Mesenchymal stem cell (in vitro differentiated cells and primary cell): ENCODE measurements at regions not wholly inside any gene's neighbourhood (a gene's known extent, or its start where the extent isn't known, plus 50 kb on each side); places are given as distances from the start of the nearest gene placed in this dataset.

Experiments used
- DNase-seq: peaks from one replicate; pipeline ENCODE4 v3.0.0-alpha.2; 2013
- H2AFZ ChIP-seq: one replicate; pipeline ENCODE4 v1.6.1; 2013; ENCODE audit warnings: low read depth, mild to moderate bottlenecking, control low read depth, inconsistent platforms, low read length, moderate library complexity
- H2AK5ac ChIP-seq: 2 replicates; pipeline ENCODE4 v1.6.1; 2013; ENCODE audit warnings: low read length, moderate library complexity, mild to moderate bottlenecking, inconsistent platforms; ENCODE audit not compliant: severe bottlenecking
- H2BK120ac ChIP-seq: one replicate; pipeline ENCODE4 v1.6.1; 2013; ENCODE audit warnings: low read depth, mild to moderate bottlenecking, inconsistent platforms, low read length, moderate library complexity
- H2BK12ac ChIP-seq, 2 experiments: one replicate each; pipeline ENCODE4 v1.6.1; 2013; ENCODE audit warnings: inconsistent platforms in 2 of 2, low read length in 2 of 2, mild to moderate bottlenecking in 2 of 2, moderate library complexity in 2 of 2, control low read depth in 1 of 2
- H2BK15ac ChIP-seq: one replicate; pipeline ENCODE4 v1.6.1; 2013; ENCODE audit warnings: mild to moderate bottlenecking, low read depth, inconsistent platforms; ENCODE audit not compliant: poor library complexity, severe bottlenecking
- H2BK5ac ChIP-seq: 2 replicates; pipeline ENCODE4 v1.6.1; 2013; ENCODE audit warnings: low read depth, mild to moderate bottlenecking, low read length, control low read depth, inconsistent platforms; ENCODE audit not compliant: poor library complexity, severe bottlenecking
- H3K14ac ChIP-seq, 2 experiments: one replicate each; pipeline ENCODE4 v1.6.1; 2013; ENCODE audit warnings: inconsistent platforms in 2 of 2, low read length in 2 of 2, control low read depth in 1 of 2, mild to moderate bottlenecking in 1 of 2, moderate library complexity in 1 of 2
- H3K18ac ChIP-seq, 2 experiments: one replicate each; pipeline ENCODE4 v1.6.1; 2013; ENCODE audit warnings: inconsistent platforms in 2 of 2, low read length in 2 of 2, control low read depth in 1 of 2, low read depth in 1 of 2, mild to moderate bottlenecking in 1 of 2
- H3K23ac ChIP-seq, 2 experiments: one replicate each; pipeline ENCODE4 v1.6.1; 2013; ENCODE audit warnings: inconsistent platforms in 2 of 2, low read length in 2 of 2, mild to moderate bottlenecking in 2 of 2, moderate library complexity in 2 of 2, control low read depth in 1 of 2
- H3K27ac ChIP-seq: 2 replicates; pipeline ENCODE4 v1.5.1; 2013; ENCODE audit warnings: mild to moderate bottlenecking, moderate library complexity, low read length, control low read depth, inconsistent platforms; ENCODE audit not compliant: poor library complexity, severe bottlenecking
- H3K27me3 ChIP-seq, 2 experiments: 2 replicates each; pipeline versions ENCODE4 v1.6.1 to v1.7.0; 2013; ENCODE audit warnings: low read length in 2 of 2, mild to moderate bottlenecking in 2 of 2, moderate library complexity in 2 of 2, control low read depth in 1 of 2, inconsistent platforms in 1 of 2; ENCODE audit not compliant: control insufficient read depth in 1 of 2, insufficient read depth in 1 of 2
- H3K36me3 ChIP-seq, 2 experiments: 2 replicates each; pipeline versions ENCODE4 v1.6.1 to v1.7.0; 2013; ENCODE audit warnings: low read length in 2 of 2, control low read depth in 1 of 2, inconsistent platforms in 1 of 2, low read depth in 1 of 2, mild to moderate bottlenecking in 1 of 2; ENCODE audit not compliant: insufficient read depth in 2 of 2, control insufficient read depth in 1 of 2
- H3K4ac ChIP-seq, 2 experiments: one replicate each; pipeline ENCODE4 v1.6.1; 2013; ENCODE audit warnings: inconsistent platforms in 2 of 2, low read length in 2 of 2, mild to moderate bottlenecking in 2 of 2, moderate library complexity in 2 of 2, control low read depth in 1 of 2, low read depth in 1 of 2
- H3K4me1 ChIP-seq: 2 replicates; pipeline ENCODE4 v1.6.1; 2013; ENCODE audit warnings: low read depth, low read length, control low read depth; ENCODE audit not compliant: control insufficient read depth, insufficient read depth
- H3K4me2 ChIP-seq: 2 replicates; pipeline ENCODE4 v1.6.1; 2013; ENCODE audit warnings: low read length, mild to moderate bottlenecking, inconsistent platforms; ENCODE audit not compliant: poor library complexity, severe bottlenecking
- H3K4me3 ChIP-seq, 2 experiments: 2 replicates each; pipeline versions ENCODE4 v1.5.1 to v1.7.0; 2013; ENCODE audit warnings: low read length in 2 of 2, mild to moderate bottlenecking in 2 of 2, control low read depth in 1 of 2, low read depth in 1 of 2; ENCODE audit not compliant: insufficient read depth in 1 of 2
- H3K79me1 ChIP-seq: replicated peaks from 2 replicates; pipeline ENCODE4 v1.6.1; 2013; ENCODE audit warnings: mild to moderate bottlenecking, control low read depth, low read length, inconsistent platforms; ENCODE audit not compliant: poor library complexity, severe bottlenecking
- H3K9ac ChIP-seq: 2 replicates; pipeline ENCODE4 v1.7.0; 2013; ENCODE audit warnings: mild to moderate bottlenecking, low read length, moderate library complexity
- H3K9me3 ChIP-seq: 2 replicates; pipeline ENCODE4 v1.7.0; 2013; ENCODE audit warnings: mild to moderate bottlenecking, low read length; ENCODE audit not compliant: control insufficient read depth
- H4K8ac ChIP-seq: one replicate; pipeline ENCODE4 v1.6.1; 2013; ENCODE audit warnings: inconsistent platforms, mild to moderate bottlenecking, low read length, moderate library complexity
- H4K91ac ChIP-seq: one replicate; pipeline ENCODE4 v1.6.1; 2013; ENCODE audit warnings: mild to moderate bottlenecking, low read length, inconsistent platforms
- WGBS: methylation state at CpG from one replicate; pipeline ENCODE4 v1.1.7; 2013; ENCODE audit warnings: mixed read lengths; 5-methylcytosine and 5-hydroxymethylcytosine counted together

DNA sequence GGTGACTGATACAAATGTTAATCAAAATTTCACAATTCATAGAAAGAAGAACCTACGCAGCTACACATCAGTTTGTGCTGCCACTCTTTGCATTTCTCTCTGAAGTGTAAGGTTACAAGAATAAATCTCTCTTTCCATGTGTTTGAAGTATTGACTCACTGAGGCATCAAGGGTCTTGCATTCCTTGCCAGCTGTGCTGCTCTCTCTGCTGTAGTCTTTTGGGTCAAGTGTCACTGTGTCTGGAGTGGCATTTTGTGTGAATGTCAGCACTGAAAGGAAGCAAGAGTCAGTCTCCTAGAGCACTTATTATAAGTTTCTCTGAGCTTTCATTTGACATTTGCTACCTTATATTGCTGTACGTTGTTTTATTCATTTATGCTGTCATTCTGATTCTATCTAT lies 1696.1 kb upstream of the LRRTM1 start:
- Histone ChIP-seq H3K18ac (no peak overlapping the region), H3K4ac (no peak overlapping the region), H3K9ac (no peak overlapping the region), H3K4me1 (no peaks in the 10 kb centered on the region), H2AK5ac (no peak overlapping the region), H3K23ac (no peak overlapping the region), H2BK12ac (no peak overlapping the region), H3K14ac (no peak overlapping the region), H3K27ac (no peak overlapping the region), H3K36me3 (no peaks in the 10 kb centered on the region), H3K4me2 (no peak overlapping the region), H3K79me1 (no peaks in the 10 kb centered on the region), H2BK5ac (no peak overlapping the region), H2BK120ac (no peak overlapping the region), H3K4me3 (no peak overlapping the region), H4K91ac (no peak overlapping the region), H2BK15ac (no peak overlapping the region), H3K9me3 (no peaks in the 10 kb centered on the region), H4K8ac (no peak overlapping the region), H2AFZ (no peak overlapping the region), H3K27me3 (no peaks in the 10 kb centered on the region)
- no peak for DNase-seq
- 100% methylated on average over 1 of the region's 2 CpGs for WGBS

DNA sequence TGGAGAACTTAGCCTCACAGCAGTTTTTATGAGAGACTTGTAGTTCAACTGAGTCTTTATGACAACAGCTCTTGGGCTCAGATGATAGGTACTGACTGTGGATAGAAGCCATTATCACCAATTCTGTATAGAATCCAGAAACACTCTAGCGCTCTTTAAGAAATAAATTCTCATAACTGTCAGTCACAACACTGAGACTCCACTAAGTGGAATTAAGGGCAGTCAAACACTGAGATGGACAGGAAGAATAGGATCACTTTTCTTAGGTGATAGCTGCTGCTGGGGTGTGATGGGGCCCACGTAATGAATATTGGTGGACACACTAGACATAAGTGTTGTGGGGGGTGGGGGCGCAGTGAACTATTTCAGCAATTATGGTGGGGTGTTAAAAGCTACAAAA lies 1691.8 kb upstream of the LRRTM1 start:
- no peaks in the 10 kb centered on the region for H3K36me3 ChIP-seq
- H3K18ac ChIP-seq = no peak overlapping the region
- H2BK15ac ChIP-seq = no peak overlapping the region
- no peaks in the 10 kb centered on the region for H3K4me1 ChIP-seq
- no peak overlapping the region for H3K9ac ChIP-seq
- WGBS = 31% methylated on average over 1 of the region's 3 CpGs
- no peak overlapping the region for H2AFZ ChIP-seq
- no peak overlapping the region for H2BK5ac ChIP-seq
- no peak overlapping the region for H3K14ac ChIP-seq
- H3K27me3 ChIP-seq = no peaks in the 10 kb centered on the region
- no peaks in the 10 kb centered on the region for H3K79me1 ChIP-seq
- no peak overlapping the region for H3K4ac ChIP-seq
- no peak overlapping the region for H3K23ac ChIP-seq
- no peak overlapping the region for H4K8ac ChIP-seq
- H3K4me3 ChIP-seq = no peak overlapping the region
- H4K91ac ChIP-seq = no peak overlapping the region
- peaks cover 7% of the 10 kb centered on the region for H3K9me3 ChIP-seq
- DNase-seq = no peak
- H3K27ac ChIP-seq = no peak overlapping the region
- H2BK12ac ChIP-seq = no peak overlapping the region
- H3K4me2 ChIP-seq = no peak overlapping the region
- no peak overlapping the region for H2BK120ac ChIP-seq
- no peak overlapping the region for H2AK5ac ChIP-seq

GRCh38 chr2:81991282-81991681 lies 1686.7 kb upstream of the LRRTM1 start:
- Histone ChIP-seq H3K14ac (no peak overlapping the region), H3K36me3 (no peaks in the 10 kb centered on the region), H2BK12ac (no peak overlapping the region), H3K4me1 (no peaks in the 10 kb centered on the region), H3K18ac (no peak overlapping the region), H2AK5ac (no peak overlapping the region), H3K27me3 (no peaks in the 10 kb centered on the region), H2BK15ac (no peak overlapping the region), H2AFZ (no peak overlapping the region), H3K23ac (no peak overlapping the region), H3K4me2 (no peak overlapping the region), H3K79me1 (no peaks in the 10 kb centered on the region), H3K4ac (no peak overlapping the region), H4K8ac (no peak overlapping the region), H3K27ac (no peak overlapping the region), H4K91ac (no peak overlapping the region), H3K4me3 (no peak overlapping the region), H2BK5ac (no peak overlapping the region), H3K9ac (no peak overlapping the region), H2BK120ac (no peak overlapping the region), H3K9me3 (peaks cover 10% of the 10 kb centered on the region)
- no peak for DNase-seq
- WGBS = 85% methylated on average over 2 of the region's 2 CpGs

- H3K23ac ChIP-seq = no peak overlapping the region
- no peaks in the 10 kb centered on the region for H3K27me3 ChIP-seq
- no peak overlapping the region for H2BK120ac ChIP-seq
- no peak overlapping the region for H2BK15ac ChIP-seq
- no peak overlapping the region for H3K18ac ChIP-seq
- H3K9me3 ChIP-seq = peaks cover 8% of the 10 kb centered on the region
- H3K9ac ChIP-seq = no peak overlapping the region
- no peak overlapping the region for H4K91ac ChIP-seq
- H3K4me2 ChIP-seq = no peak overlapping the region
- no peak overlapping the region for H2AK5ac ChIP-seq
- no peak overlapping the region for H3K27ac ChIP-seq
- no peaks in the 10 kb centered on the region for H3K36me3 ChIP-seq
- no peak overlapping the region for H3K14ac ChIP-seq
- no peaks in the 10 kb centered on the region for H3K4me1 ChIP-seq
- H2BK12ac ChIP-seq = no peak overlapping the region
- no peak overlapping the region for H4K8ac ChIP-seq
- WGBS = 75% methylated on average over 3 of the region's 5 CpGs
- no peak overlapping the region for H2AFZ ChIP-seq
- DNase-seq = no peak
- no peak overlapping the region for H2BK5ac ChIP-seq
- H3K4me3 ChIP-seq = no peak overlapping the region
- no peak overlapping the region for H3K4ac ChIP-seq
- H3K79me1 ChIP-seq = no peaks in the 10 kb centered on the region
These were observed 1682.8 kb upstream of the LRRTM1 start for GRCh38 chr2:81987370-81987769.
